WTC11 (cell line): ENCODE measurements at regions not wholly inside any gene's neighbourhood (a gene's known extent, or its start where the extent isn't known, plus 50 kb on each side); places are given as distances from the start of the nearest gene placed in this dataset.

Experiments
- NFE2L1 ChIP-seq: sonication (generic); formaldehyde crosslinking; IDR thresholded peaks from 2 replicates; pipeline ENCODE4 v1.8.1; 2023; ENCODE audit warnings: missing genetic modification reagents
- ZNF232 ChIP-seq: sonication (generic); formaldehyde crosslinking; IDR thresholded peaks from 2 replicates; pipeline ENCODE4 v1.8.0; 2022; ENCODE audit warnings: mild to moderate bottlenecking, missing genetic modification reagents
- TF ChIP-seq, protein P1 (sequence below): sonication (generic); formaldehyde crosslinking; IDR thresholded peaks from 2 replicates; pipeline ENCODE4 v1.8.1; 2022; ENCODE audit warnings: low read depth, mild to moderate bottlenecking, moderate library complexity, missing genetic modification reagents, borderline replicate concordance
- TF ChIP-seq, protein P2 (sequence below): sonication (generic); formaldehyde crosslinking; IDR thresholded peaks from 2 replicates; pipeline ENCODE4 v1.8.1; 2023; ENCODE audit warnings: mild to moderate bottlenecking, missing genetic modification reagents, borderline replicate concordance
- TF ChIP-seq, protein P3 (sequence below): fragments of 200-600 bp; IDR thresholded peaks from 2 replicates; pipeline ENCODE4 v1.8.0; 2022; ENCODE audit warnings: antibody characterized with exemption
- TF ChIP-seq, protein P4 (sequence below): fragments of 250-450 bp; sonication (Bioruptor Pico); conservative IDR thresholded peaks from 2 replicates; pipeline ENCODE4 v1.9.0; 2021; ENCODE audit warnings: mild to moderate bottlenecking
- TF ChIP-seq, protein P5 (sequence below): sonication (generic); formaldehyde crosslinking; IDR thresholded peaks from 2 replicates; pipeline ENCODE4 v1.8.1; 2023; ENCODE audit warnings: mild to moderate bottlenecking, missing genetic modification reagents

DNA sequence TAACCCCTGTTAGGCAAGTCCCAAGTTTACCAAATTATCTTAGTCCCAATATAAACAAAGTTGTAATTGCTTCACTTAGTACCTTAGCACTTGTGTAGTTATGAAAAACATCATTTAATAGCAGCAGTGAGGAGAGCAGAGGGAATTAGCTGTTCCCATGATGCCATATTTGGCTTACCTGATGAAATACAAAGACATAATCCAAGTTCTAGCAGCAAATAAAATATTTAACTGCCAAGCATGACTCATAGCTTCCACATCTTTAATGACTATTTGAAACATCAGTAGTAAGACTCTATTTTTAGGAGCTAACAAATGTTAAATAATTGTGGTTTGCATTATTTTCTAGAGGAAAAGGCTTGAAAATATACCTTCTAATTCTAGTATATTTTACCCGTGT, 94.0 kb upstream of the MCHR2 start:
- TF ChIP-seq, protein P1, sequence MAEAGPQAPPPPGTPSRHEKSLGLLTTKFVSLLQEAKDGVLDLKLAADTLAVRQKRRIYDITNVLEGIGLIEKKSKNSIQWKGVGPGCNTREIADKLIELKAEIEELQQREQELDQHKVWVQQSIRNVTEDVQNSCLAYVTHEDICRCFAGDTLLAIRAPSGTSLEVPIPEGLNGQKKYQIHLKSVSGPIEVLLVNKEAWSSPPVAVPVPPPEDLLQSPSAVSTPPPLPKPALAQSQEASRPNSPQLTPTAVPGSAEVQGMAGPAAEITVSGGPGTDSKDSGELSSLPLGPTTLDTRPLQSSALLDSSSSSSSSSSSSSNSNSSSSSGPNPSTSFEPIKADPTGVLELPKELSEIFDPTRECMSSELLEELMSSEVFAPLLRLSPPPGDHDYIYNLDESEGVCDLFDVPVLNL (CRISPR knock-in tag), result no peak
- no peak for TF ChIP-seq NFE2L1
- TF ChIP-seq, protein P2, sequence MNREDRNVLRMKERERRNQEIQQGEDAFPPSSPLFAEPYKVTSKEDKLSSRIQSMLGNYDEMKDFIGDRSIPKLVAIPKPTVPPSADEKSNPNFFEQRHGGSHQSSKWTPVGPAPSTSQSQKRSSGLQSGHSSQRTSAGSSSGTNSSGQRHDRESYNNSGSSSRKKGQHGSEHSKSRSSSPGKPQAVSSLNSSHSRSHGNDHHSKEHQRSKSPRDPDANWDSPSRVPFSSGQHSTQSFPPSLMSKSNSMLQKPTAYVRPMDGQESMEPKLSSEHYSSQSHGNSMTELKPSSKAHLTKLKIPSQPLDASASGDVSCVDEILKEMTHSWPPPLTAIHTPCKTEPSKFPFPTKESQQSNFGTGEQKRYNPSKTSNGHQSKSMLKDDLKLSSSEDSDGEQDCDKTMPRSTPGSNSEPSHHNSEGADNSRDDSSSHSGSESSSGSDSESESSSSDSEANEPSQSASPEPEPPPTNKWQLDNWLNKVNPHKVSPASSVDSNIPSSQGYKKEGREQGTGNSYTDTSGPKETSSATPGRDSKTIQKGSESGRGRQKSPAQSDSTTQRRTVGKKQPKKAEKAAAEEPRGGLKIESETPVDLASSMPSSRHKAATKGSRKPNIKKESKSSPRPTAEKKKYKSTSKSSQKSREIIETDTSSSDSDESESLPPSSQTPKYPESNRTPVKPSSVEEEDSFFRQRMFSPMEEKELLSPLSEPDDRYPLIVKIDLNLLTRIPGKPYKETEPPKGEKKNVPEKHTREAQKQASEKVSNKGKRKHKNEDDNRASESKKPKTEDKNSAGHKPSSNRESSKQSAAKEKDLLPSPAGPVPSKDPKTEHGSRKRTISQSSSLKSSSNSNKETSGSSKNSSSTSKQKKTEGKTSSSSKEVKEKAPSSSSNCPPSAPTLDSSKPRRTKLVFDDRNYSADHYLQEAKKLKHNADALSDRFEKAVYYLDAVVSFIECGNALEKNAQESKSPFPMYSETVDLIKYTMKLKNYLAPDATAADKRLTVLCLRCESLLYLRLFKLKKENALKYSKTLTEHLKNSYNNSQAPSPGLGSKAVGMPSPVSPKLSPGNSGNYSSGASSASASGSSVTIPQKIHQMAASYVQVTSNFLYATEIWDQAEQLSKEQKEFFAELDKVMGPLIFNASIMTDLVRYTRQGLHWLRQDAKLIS (CRISPR knock-in tag), result no peak
- TF ChIP-seq, protein P3, sequence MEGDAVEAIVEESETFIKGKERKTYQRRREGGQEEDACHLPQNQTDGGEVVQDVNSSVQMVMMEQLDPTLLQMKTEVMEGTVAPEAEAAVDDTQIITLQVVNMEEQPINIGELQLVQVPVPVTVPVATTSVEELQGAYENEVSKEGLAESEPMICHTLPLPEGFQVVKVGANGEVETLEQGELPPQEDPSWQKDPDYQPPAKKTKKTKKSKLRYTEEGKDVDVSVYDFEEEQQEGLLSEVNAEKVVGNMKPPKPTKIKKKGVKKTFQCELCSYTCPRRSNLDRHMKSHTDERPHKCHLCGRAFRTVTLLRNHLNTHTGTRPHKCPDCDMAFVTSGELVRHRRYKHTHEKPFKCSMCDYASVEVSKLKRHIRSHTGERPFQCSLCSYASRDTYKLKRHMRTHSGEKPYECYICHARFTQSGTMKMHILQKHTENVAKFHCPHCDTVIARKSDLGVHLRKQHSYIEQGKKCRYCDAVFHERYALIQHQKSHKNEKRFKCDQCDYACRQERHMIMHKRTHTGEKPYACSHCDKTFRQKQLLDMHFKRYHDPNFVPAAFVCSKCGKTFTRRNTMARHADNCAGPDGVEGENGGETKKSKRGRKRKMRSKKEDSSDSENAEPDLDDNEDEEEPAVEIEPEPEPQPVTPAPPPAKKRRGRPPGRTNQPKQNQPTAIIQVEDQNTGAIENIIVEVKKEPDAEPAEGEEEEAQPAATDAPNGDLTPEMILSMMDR, result no peak
- TF ChIP-seq, protein P4, sequence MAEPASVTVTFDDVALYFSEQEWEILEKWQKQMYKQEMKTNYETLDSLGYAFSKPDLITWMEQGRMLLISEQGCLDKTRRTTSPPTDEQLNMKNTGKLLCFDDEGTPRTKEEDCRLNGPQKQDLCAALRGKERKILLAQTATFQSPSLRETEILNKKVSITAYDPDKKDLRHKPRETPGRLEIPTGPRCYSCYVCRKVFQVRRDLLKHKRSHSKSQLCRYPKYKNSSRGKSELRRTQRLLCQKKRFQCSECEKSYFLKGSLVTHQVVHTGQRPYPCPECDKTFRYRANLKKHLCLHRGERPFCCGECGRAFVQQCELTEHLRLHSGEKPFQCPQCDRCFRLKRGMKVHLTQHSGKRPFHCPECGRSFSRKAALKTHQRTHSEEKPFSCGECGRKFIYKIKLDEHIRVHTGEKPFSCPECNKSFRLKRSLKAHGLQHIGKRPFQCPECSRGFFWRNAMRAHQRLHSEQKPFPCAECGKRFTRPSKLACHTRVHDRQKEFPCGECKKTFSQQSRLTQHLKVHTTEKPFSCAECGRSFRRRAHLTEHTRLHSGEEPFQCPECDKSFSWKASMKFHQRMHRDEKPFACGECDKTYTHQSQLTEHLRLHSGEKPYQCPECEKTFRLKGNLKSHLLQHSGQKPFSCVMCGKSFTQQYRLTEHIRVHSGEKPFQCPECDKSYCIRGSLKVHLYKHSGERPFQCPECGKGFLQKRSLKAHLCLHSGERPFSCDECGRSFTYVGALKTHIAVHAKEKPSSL (CRISPR knock-in tag), result no peak
- no peak for TF ChIP-seq ZNF232 (CRISPR knock-in tag)
- TF ChIP-seq, protein P5, sequence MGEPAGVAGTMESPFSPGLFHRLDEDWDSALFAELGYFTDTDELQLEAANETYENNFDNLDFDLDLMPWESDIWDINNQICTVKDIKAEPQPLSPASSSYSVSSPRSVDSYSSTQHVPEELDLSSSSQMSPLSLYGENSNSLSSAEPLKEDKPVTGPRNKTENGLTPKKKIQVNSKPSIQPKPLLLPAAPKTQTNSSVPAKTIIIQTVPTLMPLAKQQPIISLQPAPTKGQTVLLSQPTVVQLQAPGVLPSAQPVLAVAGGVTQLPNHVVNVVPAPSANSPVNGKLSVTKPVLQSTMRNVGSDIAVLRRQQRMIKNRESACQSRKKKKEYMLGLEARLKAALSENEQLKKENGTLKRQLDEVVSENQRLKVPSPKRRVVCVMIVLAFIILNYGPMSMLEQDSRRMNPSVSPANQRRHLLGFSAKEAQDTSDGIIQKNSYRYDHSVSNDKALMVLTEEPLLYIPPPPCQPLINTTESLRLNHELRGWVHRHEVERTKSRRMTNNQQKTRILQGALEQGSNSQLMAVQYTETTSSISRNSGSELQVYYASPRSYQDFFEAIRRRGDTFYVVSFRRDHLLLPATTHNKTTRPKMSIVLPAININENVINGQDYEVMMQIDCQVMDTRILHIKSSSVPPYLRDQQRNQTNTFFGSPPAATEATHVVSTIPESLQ, result no peak
